Testis (tissue), 2 donors: ENCODE measurements at regions not wholly inside any gene's neighbourhood (a gene's known extent, or its start where the extent isn't known, plus 50 kb on each side); places are given as distances from the start of the nearest gene placed in this dataset.

Experiments used
- DNase-seq: peaks from one replicate; pipeline ENCODE4 v3.0.0-alpha.2; 2019
- H3K27ac ChIP-seq, 2 donors: fragments of 200-600 bp; sonication (generic); one replicate each; pipeline ENCODE4 v1.5.1; 2019
- H3K27me3 ChIP-seq: fragments of 200-600 bp; sonication (generic); one replicate; pipeline ENCODE4 v1.5.1; 2019
- H3K36me3 ChIP-seq: fragments of 200-600 bp; sonication (generic); one replicate; pipeline ENCODE4 v1.5.1; 2017; ENCODE audit warnings: low read depth; ENCODE audit errors: missing control alignments
- H3K4me1 ChIP-seq: fragments of 200-600 bp; sonication (generic); one replicate; pipeline ENCODE4 v1.5.1; 2019
- H3K4me3 ChIP-seq, 2 donors: fragments of 200-600 bp; sonication (generic); one replicate each; pipeline ENCODE4 v1.5.1; 2017 to 2019
- H3K9me3 ChIP-seq: fragments of 200-600 bp; sonication (generic); one replicate; pipeline ENCODE4 v1.5.1; 2017
- CTCF ChIP-seq, 3 experiments: fragments of 450-650 bp in 2 of 3; fragments of 200-600 bp in 1 of 3; sonication (generic) in 1 of 3; IDR thresholded peaks; one replicate each; pipeline ENCODE4 v1.5.1; 2016 to 2019; ENCODE audit warnings: antibody characterized with exemption in 3 of 3, mild to moderate bottlenecking in 2 of 3, moderate library complexity in 1 of 3
- POLR2A ChIP-seq: fragments of 450-650 bp; IDR thresholded peaks from one replicate; pipeline ENCODE4 v1.6.1; 2017; ENCODE audit warnings: antibody characterized with exemption, mild to moderate bottlenecking, moderate library complexity
- WGBS, 2 donors: methylation state at CpG; one replicate each; pipeline ENCODE4 v1.1.5; 2018; 5-methylcytosine and 5-hydroxymethylcytosine counted together
- intact Hi-C: fragments of 100-400 bp; cut with DNase I; formaldehyde crosslinking; loops from one replicate; pipeline ENCODE4 v1.15.1; 2023; ENCODE audit warnings: low total_unique reads

GRCh38 chr11:104322696-104323095 lies 158.7 kb upstream of the PDGFD start:
- no peak for DNase-seq
- Histone ChIP-seq H3K27ac (no peak overlapping the region), H3K36me3 (no peaks in the 10 kb centered on the region), H3K4me1 (no peaks in the 10 kb centered on the region), H3K4me3 (no peak overlapping the region), H3K27me3 (no peaks in the 10 kb centered on the region), H3K9me3 (no peaks in the 10 kb centered on the region)
- WGBS, 2 donors: 58 to 65% methylated on average over 4 of the region's 4 CpGs
- intact Hi-C loops: no loop called here
- no peak for TF ChIP-seq CTCF (IDR thresholded peaks at IDR 0.05)
- TF ChIP-seq POLR2A: no peak

GRCh38 chr11:104320956-104321355 lies 157.0 kb upstream of the PDGFD start:
- Histone ChIP-seq H3K27me3 (no peaks in the 10 kb centered on the region), H3K36me3 (no peaks in the 10 kb centered on the region), H3K9me3 (no peaks in the 10 kb centered on the region), H3K4me3 (no peak overlapping the region), H3K27ac (no peak overlapping the region), H3K4me1 (no peaks in the 10 kb centered on the region)
- DNase-seq: no peak
- intact Hi-C loops: no loop called here
- 86 to 94% methylated on average over 1 of the region's 1 CpG for WGBS, 2 donors
- TF ChIP-seq CTCF (IDR thresholded peaks at IDR 0.05) (no peak), POLR2A (no peak)

GRCh38 chr11:104320097-104320496 lies 156.2 kb upstream of the PDGFD start:
- H3K27ac ChIP-seq: no peak overlapping the region
- H3K9me3 ChIP-seq: no peaks in the 10 kb centered on the region
- DNase-seq: no peak
- TF ChIP-seq POLR2A (no peak), CTCF (IDR thresholded peaks at IDR 0.05) (no peak)
- H3K36me3 ChIP-seq: no peaks in the 10 kb centered on the region
- H3K4me1 ChIP-seq: no peaks in the 10 kb centered on the region
- intact Hi-C loops: no loop called here
- no peak overlapping the region for H3K4me3 ChIP-seq
- no peaks in the 10 kb centered on the region for H3K27me3 ChIP-seq

- intact Hi-C loops: no loop called here
- Histone ChIP-seq H3K27ac (no peak overlapping the region), H3K27me3 (no peaks in the 10 kb centered on the region), H3K4me3 (no peak overlapping the region), H3K4me1 (no peaks in the 10 kb centered on the region), H3K9me3 (no peaks in the 10 kb centered on the region), H3K36me3 (no peaks in the 10 kb centered on the region)
- WGBS, 2 donors: 86 to 93% methylated on average over 4 of the region's 4 CpGs
- TF ChIP-seq POLR2A: no peak
- TF ChIP-seq CTCF (IDR thresholded peaks at IDR 0.05): no peak
- DNase-seq: no peak
Observed at GRCh38 chr11:104319396-104319795, 155.4 kb upstream of the PDGFD start.

GRCh38 chr11:104306862-104307474 lies 143.0 kb upstream of the PDGFD start:
- H3K27ac ChIP-seq: no peak overlapping the region
- no peaks in the 10 kb centered on the region for H3K27me3 ChIP-seq
- H3K36me3 ChIP-seq: no peaks in the 10 kb centered on the region
- TF ChIP-seq CTCF (IDR thresholded peaks at IDR 0.05): no peak
- TF ChIP-seq POLR2A: no peak
- 86 to 93% methylated on average over 2 of the region's 2 CpGs for WGBS, 2 donors
- no peaks in the 10 kb centered on the region for H3K4me1 ChIP-seq
- no peak overlapping the region for H3K4me3 ChIP-seq
- no peak for DNase-seq
- intact Hi-C loops: no loop called here
- no peaks in the 10 kb centered on the region for H3K9me3 ChIP-seq
